Progenitor cell of endocrine pancreas (in vitro differentiated cells): ENCODE measurements at regions not wholly inside any gene's neighbourhood (a gene's known extent, or its start where the extent isn't known, plus 50 kb on each side); places are given as distances from the start of the nearest gene placed in this dataset.

Experiments used
- DNase-seq: peaks from one replicate; pipeline ENCODE4 v3.0.0; 2021; ENCODE audit warnings: low spot score; ENCODE audit not compliant: unreplicated experiment
- H3K27ac Mint-ChIP-seq: 2 replicates; pipeline ENCODE4 v1.8.0; 2021; ENCODE audit warnings: mild to moderate bottlenecking, moderate library complexity, mixed read lengths
- H3K27me3 Mint-ChIP-seq: 2 replicates; pipeline ENCODE4 v1.8.0; 2021; ENCODE audit warnings: mixed read lengths
- H3K36me3 Mint-ChIP-seq: 2 replicates; pipeline ENCODE4 v1.8.0; 2022; ENCODE audit warnings: mixed read lengths; ENCODE audit not compliant: insufficient read depth
- H3K4me1 Mint-ChIP-seq: 2 replicates; pipeline ENCODE4 v1.8.0; 2021; ENCODE audit warnings: low read depth, mixed read lengths
- H3K4me3 Mint-ChIP-seq: 2 replicates; pipeline ENCODE4 v1.8.0; 2021; ENCODE audit warnings: low read depth, mild to moderate bottlenecking, moderate library complexity, mixed read lengths
- H3K9me3 Mint-ChIP-seq: 2 replicates; pipeline ENCODE4 v1.8.0; 2021; ENCODE audit warnings: low read depth, mixed read lengths
- CTCF ChIP-seq: fragments of 200-600 bp; sonication (generic); IDR thresholded peaks from one replicate; pipeline ENCODE4 v1.5.0; 2021; ENCODE audit warnings: antibody characterized with exemption, mild to moderate bottlenecking; ENCODE audit not compliant: unreplicated experiment

GRCh38 chr9:31637265-31637664, 747.2 kb upstream of the ACO1 start:
- Mint-ChIP-seq H3K4me1 (peaks cover 22% of the 10 kb centered on the region), H3K27ac (no peak overlapping the region), H3K9me3 (peaks cover 6% of the 10 kb centered on the region), H3K36me3 (peaks cover 2% of the 10 kb centered on the region), H3K4me3 (no peak overlapping the region), H3K27me3 (no peaks in the 10 kb centered on the region)
- no peak for DNase-seq
- TF ChIP-seq CTCF, result no peak

GRCh38 chr9:31637861-31638260, 746.6 kb upstream of the ACO1 start:
- no peak for DNase-seq
- peaks cover 2% of the 10 kb centered on the region for H3K36me3 Mint-ChIP-seq

DNA sequence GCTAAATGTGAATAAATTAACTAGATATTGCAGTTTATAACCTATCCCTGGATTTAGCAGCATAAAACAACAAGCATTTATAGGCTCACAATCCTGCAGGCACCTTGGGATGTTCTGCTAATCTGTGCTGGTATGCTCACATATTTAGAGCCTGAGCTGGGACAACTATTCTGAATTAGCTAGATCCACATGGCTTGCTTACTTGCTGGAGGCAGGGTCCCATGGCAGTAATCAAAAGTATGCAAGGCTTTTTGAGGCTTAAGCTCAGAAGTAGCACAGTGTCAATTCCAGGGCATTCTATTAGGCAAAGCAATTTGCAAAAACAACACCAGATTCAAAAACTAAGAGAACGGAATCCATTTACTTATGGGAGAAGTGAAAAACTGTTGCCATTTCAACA, 745.0 kb upstream of the ACO1 start:
- Mint-ChIP-seq H3K4me3 (no peak overlapping the region), H3K27ac (peak overlapping the region; percentile 3), H3K4me1 (peaks cover 12% of the 10 kb centered on the region), H3K36me3 (no peaks in the 10 kb centered on the region), H3K27me3 (no peaks in the 10 kb centered on the region), H3K9me3 (peaks cover 3% of the 10 kb centered on the region)
- TF ChIP-seq CTCF, result no peak
- no peak for DNase-seq

More at GRCh38 chr9:31637861-31638260, 746.6 kb upstream of the ACO1 start:
- H3K27ac Mint-ChIP-seq, result no peak overlapping the region
- no peak for TF ChIP-seq CTCF
- peaks cover 20% of the 10 kb centered on the region for H3K4me1 Mint-ChIP-seq
- no peak overlapping the region for H3K4me3 Mint-ChIP-seq
- no peaks in the 10 kb centered on the region for H3K27me3 Mint-ChIP-seq
- H3K9me3 Mint-ChIP-seq, result peaks cover 6% of the 10 kb centered on the region

DNA sequence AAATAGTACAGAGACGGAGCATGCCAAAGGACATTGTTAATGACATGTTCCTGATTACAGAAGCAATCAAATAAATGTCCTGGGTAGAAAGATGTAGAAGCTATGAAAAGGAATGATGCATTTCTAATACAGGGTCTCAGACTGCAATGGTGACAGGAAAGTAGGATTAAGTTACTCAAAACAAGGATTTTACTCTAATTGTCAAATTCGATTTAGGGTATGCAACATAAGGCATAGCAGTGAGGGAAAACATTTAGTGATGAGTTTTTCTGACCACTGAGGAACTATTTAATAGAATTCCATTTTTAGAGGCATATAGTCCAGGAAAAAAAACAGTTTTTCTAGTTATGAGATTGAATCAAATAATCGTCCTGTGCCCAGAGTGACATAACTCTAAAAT, 715.1 kb upstream of the ACO1 start:
- no peaks in the 10 kb centered on the region for H3K27me3 Mint-ChIP-seq
- no peaks in the 10 kb centered on the region for H3K9me3 Mint-ChIP-seq
- TF ChIP-seq CTCF, result no peak
- H3K27ac Mint-ChIP-seq, result no peak overlapping the region
- no peak for DNase-seq
- H3K4me3 Mint-ChIP-seq, result no peak overlapping the region
- no peaks in the 10 kb centered on the region for H3K36me3 Mint-ChIP-seq
- no peaks in the 10 kb centered on the region for H3K4me1 Mint-ChIP-seq

- H3K27me3 Mint-ChIP-seq, result no peaks in the 10 kb centered on the region
- H3K4me3 Mint-ChIP-seq, result no peak overlapping the region
- no peak for TF ChIP-seq CTCF
- no peak for DNase-seq
- H3K9me3 Mint-ChIP-seq, result no peaks in the 10 kb centered on the region
- H3K27ac Mint-ChIP-seq, result no peak overlapping the region
- H3K4me1 Mint-ChIP-seq, result no peaks in the 10 kb centered on the region
- no peaks in the 10 kb centered on the region for H3K36me3 Mint-ChIP-seq
These were observed 713.4 kb upstream of the ACO1 start for GRCh38 chr9:31671011-31671410.
